Activated CD8-positive, alpha-beta T cell treated with anti-CD3 and anti-CD28 coated beads for 36 hours (primary cell): ENCODE measurements at regions not wholly inside any gene's neighbourhood (a gene's known extent, or its start where the extent isn't known, plus 50 kb on each side); places are given as distances from the start of the nearest gene placed in this dataset.

ENCODE experiments used
- ATAC-seq: fragments of 200-7000 bp; cut with Tn5 transposase; one replicate; pipeline ENCODE4 v1.10.0; 2021; ENCODE audit warnings: mild to moderate bottlenecking, moderate library complexity
- CTCF ChIA-PET: fragments of 350-600 bp; sonication (Branson Sonifier 250); formaldehyde crosslinking; loops from one replicate; lab custom pipeline; 2021; ENCODE audit warnings: antibody characterized with exemption; lab: Charles Lee
- POLR2A ChIA-PET: fragments of 350-600 bp; sonication (Branson Sonifier 250); formaldehyde crosslinking; loops from one replicate; lab custom pipeline; 2021; ENCODE audit warnings: antibody characterized with exemption; lab: Charles Lee
- DNase-seq: peaks from one replicate; pipeline ENCODE4 v3.0.0-alpha.2; 2020
- H3K27ac Mint-ChIP-seq: one replicate; pipeline ENCODE4 v1.8.0; 2021; ENCODE audit warnings: mild to moderate bottlenecking, mixed read lengths
- H3K27me3 Mint-ChIP-seq: one replicate; pipeline ENCODE4 v1.8.0; 2021; ENCODE audit warnings: mixed read lengths
- H3K36me3 Mint-ChIP-seq: one replicate; pipeline ENCODE4 v1.8.0; 2021; ENCODE audit warnings: low read depth, mixed read lengths
- H3K4me1 Mint-ChIP-seq: one replicate; pipeline ENCODE4 v1.8.0; 2021; ENCODE audit warnings: low read depth, mixed read lengths
- H3K4me3 Mint-ChIP-seq: one replicate; pipeline ENCODE4 v1.8.0; 2021; ENCODE audit warnings: mild to moderate bottlenecking, moderate library complexity, mixed read lengths
- H3K9me3 Mint-ChIP-seq: one replicate; pipeline ENCODE4 v1.8.0; 2021; ENCODE audit warnings: mixed read lengths
- intact Hi-C: fragments of 100-400 bp; cut with micrococcal nuclease; formaldehyde crosslinking; loops from one replicate; pipeline ENCODE4 v1.10.0; 2022
- TF ChIP-seq, protein P1 (sequence below): fragments of 200-600 bp; IDR thresholded peaks from one replicate; pipeline ENCODE4 v1.8.0; 2022; ENCODE audit warnings: antibody characterized with exemption, mild to moderate bottlenecking

GRCh38 chr2:204344119-204344518 is 201.2 kb upstream of the PARD3B start:
- no peak for DNase-seq
- Mint-ChIP-seq H3K27ac (no peak overlapping the region), H3K4me3 (no peak overlapping the region), H3K9me3 (no peaks in the 10 kb centered on the region), H3K36me3 (no peaks in the 10 kb centered on the region), H3K27me3 (peaks cover 14% of the 10 kb centered on the region), H3K4me1 (no peaks in the 10 kb centered on the region)
- intact Hi-C loops, result no loop called here
- POLR2A ChIA-PET, result no interaction called here
- TF ChIP-seq, protein P1, sequence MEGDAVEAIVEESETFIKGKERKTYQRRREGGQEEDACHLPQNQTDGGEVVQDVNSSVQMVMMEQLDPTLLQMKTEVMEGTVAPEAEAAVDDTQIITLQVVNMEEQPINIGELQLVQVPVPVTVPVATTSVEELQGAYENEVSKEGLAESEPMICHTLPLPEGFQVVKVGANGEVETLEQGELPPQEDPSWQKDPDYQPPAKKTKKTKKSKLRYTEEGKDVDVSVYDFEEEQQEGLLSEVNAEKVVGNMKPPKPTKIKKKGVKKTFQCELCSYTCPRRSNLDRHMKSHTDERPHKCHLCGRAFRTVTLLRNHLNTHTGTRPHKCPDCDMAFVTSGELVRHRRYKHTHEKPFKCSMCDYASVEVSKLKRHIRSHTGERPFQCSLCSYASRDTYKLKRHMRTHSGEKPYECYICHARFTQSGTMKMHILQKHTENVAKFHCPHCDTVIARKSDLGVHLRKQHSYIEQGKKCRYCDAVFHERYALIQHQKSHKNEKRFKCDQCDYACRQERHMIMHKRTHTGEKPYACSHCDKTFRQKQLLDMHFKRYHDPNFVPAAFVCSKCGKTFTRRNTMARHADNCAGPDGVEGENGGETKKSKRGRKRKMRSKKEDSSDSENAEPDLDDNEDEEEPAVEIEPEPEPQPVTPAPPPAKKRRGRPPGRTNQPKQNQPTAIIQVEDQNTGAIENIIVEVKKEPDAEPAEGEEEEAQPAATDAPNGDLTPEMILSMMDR, result no peak
- ATAC-seq, result no peak
- CTCF ChIA-PET, result no interaction called here

DNA sequence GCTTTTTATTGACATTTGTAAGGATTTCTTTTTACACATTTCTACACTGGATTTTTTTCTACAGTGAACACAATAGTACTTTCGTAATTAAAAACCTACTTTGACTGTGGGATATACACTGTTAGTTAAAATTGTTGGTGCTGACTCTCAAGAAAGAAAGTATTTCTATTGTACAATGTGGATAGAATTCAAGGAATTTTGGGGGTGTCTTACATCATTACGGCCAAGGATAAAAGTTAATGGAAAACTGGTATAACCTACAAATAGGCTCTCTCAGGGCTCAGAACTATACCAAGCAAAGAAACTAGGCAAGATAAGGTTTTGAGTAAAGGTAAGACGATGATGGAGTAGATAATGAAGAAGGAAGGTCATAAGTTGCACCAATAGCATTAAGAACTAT is 198.4 kb upstream of the PARD3B start:
- Mint-ChIP-seq H3K36me3 (no peaks in the 10 kb centered on the region), H3K27ac (no peak overlapping the region), H3K27me3 (peaks cover 4% of the 10 kb centered on the region), H3K9me3 (no peaks in the 10 kb centered on the region), H3K4me1 (no peaks in the 10 kb centered on the region), H3K4me3 (no peak overlapping the region)
- intact Hi-C loops, result no loop called here
- no peak for DNase-seq
- TF ChIP-seq, protein P1, result no peak
- POLR2A ChIA-PET, result no interaction called here
- CTCF ChIA-PET, result no interaction called here
- ATAC-seq, result no peak

GRCh38 chr2:204353823-204354222 is 191.5 kb upstream of the PARD3B start:
- no peak overlapping the region for H3K4me3 Mint-ChIP-seq
- peaks cover 6% of the 10 kb centered on the region for H3K27me3 Mint-ChIP-seq
- no peak for DNase-seq
- H3K4me1 Mint-ChIP-seq, result no peaks in the 10 kb centered on the region
- no peak overlapping the region for H3K27ac Mint-ChIP-seq
- TF ChIP-seq, protein P1, result no peak
- H3K36me3 Mint-ChIP-seq, result no peaks in the 10 kb centered on the region
- ChIA-PET CTCF (no interaction called here), POLR2A (no interaction called here)
- intact Hi-C loops, result no loop called here
- no peaks in the 10 kb centered on the region for H3K9me3 Mint-ChIP-seq
- no peak for ATAC-seq

DNA sequence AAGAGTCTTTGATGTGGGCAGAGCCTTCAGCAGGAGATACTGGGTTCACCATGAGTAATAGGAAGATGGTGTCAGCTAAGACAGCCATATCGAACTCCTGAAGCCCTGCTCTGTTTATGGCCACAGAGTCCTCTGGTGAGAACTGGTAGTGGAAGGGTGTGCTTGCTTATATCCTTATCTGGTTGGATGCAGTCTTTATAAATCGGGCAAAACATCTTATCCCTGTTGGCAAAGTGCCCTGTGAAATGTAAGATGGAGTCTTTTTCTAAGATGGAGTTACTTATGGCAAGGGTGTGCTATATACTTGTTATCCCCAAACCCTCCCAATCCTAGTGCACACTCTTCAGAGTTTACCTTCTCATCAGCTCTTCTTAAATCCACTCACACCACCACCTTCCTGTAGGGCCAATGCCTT is 190.8 kb upstream of the PARD3B start:
- Mint-ChIP-seq H3K4me3 (no peak overlapping the region), H3K4me1 (no peaks in the 10 kb centered on the region), H3K36me3 (no peaks in the 10 kb centered on the region), H3K27me3 (peaks cover 6% of the 10 kb centered on the region), H3K9me3 (no peaks in the 10 kb centered on the region), H3K27ac (no peak overlapping the region)
- DNase-seq (no peak), ATAC-seq (no peak)
- CTCF ChIA-PET, result no interaction called here
- TF ChIP-seq, protein P1, result no peak
- POLR2A ChIA-PET, result no interaction called here
- intact Hi-C loops, result no loop called here

- H3K9me3 Mint-ChIP-seq, result no peaks in the 10 kb centered on the region
- CTCF ChIA-PET, result no interaction called here
- H3K4me1 Mint-ChIP-seq, result no peaks in the 10 kb centered on the region
- POLR2A ChIA-PET, result no interaction called here
- intact Hi-C loops, result no loop called here
- H3K4me3 Mint-ChIP-seq, result no peak overlapping the region
- DNase-seq (no peak), ATAC-seq (no peak)
- TF ChIP-seq, protein P1, result no peak
- peaks cover 6% of the 10 kb centered on the region for H3K27me3 Mint-ChIP-seq
- no peaks in the 10 kb centered on the region for H3K36me3 Mint-ChIP-seq
- no peak overlapping the region for H3K27ac Mint-ChIP-seq
Measured at GRCh38 chr2:204355688-204356087, 189.6 kb upstream of the PARD3B start.
